ENCODE measurements at regions not wholly inside any gene's neighbourhood (a gene's known extent, or its start where the extent isn't known, plus 50 kb on each side); places are given as distances from the start of the nearest gene placed in this dataset.

DNA sequence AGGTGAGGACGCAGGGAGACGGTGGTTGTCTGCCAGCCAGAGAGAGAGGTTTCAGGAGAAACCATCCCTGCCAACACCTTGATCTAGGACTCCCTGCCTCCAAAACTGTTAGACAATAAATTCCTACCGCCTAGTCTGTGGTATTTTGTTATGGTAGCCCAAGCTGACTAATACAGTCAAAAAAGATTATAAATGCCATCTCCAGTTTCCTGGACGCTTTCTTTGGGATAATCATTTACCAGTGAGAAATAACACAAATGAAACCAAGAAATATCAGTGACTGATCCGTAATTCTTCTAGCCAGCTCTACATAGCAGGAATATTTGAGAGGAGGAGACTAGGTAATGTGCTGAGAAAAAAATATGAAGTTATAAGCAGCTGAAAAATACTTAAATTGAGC is 707.8 kb upstream of the LMCD1 start:
- H3K4me1 ChIP-seq (ENCODE audit: control insufficient read depth, insufficient read depth, low read depth, low read length): peaks cover 1% of the 10 kb centered on the region
- no peak overlapping the region for H2BK5ac ChIP-seq (ENCODE audit: low read depth, low read length, poor library complexity, severe bottlenecking)
- no peak overlapping the region for H2BK120ac ChIP-seq (ENCODE audit: low read depth, low read length)
- H3K14ac ChIP-seq (ENCODE audit: low read length in 2 of 2): no peak overlapping the region
- H4K8ac ChIP-seq (ENCODE audit: low read length): no peak overlapping the region
- H3K9ac ChIP-seq (ENCODE audit: low read length): no peak overlapping the region
- no peaks in the 10 kb centered on the region for H3K36me3 ChIP-seq (ENCODE audit: control insufficient read depth in 1 of 2, insufficient read depth in 2 of 2, low read depth in 1 of 2, low read length in 2 of 2)
- WGBS: no CpG with 5 or more reads among the region's 5 CpGs
- H3K4me3 ChIP-seq (ENCODE audit: insufficient read depth in 1 of 2, low read depth in 1 of 2, low read length in 2 of 2): no peak overlapping the region
- no peak overlapping the region for H3K23ac ChIP-seq (ENCODE audit: low read length in 2 of 2)
- H3K4me2 ChIP-seq (ENCODE audit: low read length, poor library complexity, severe bottlenecking): no peak overlapping the region
- peaks cover 4% of the 10 kb centered on the region for H3K9me3 ChIP-seq (ENCODE audit: control insufficient read depth, low read length)
- no peak for DNase-seq
- no peak overlapping the region for H2BK12ac ChIP-seq (ENCODE audit: low read length in 2 of 2)
- no peak overlapping the region for H4K91ac ChIP-seq (ENCODE audit: low read length)
- no peak overlapping the region for H3K18ac ChIP-seq (ENCODE audit: low read depth in 1 of 2, low read length in 2 of 2)
- no peaks in the 10 kb centered on the region for H3K79me1 ChIP-seq (replicated peaks; ENCODE audit: low read length, poor library complexity, severe bottlenecking)
- H3K27me3 ChIP-seq (ENCODE audit: control insufficient read depth in 1 of 2, insufficient read depth in 1 of 2, low read length in 2 of 2): no peaks in the 10 kb centered on the region
- no peak overlapping the region for H2BK15ac ChIP-seq (ENCODE audit: low read depth, poor library complexity, severe bottlenecking)
- H3K27ac ChIP-seq (ENCODE audit: low read length, poor library complexity, severe bottlenecking): peak overlapping the region; percentile 35
- no peak overlapping the region for H2AFZ ChIP-seq (ENCODE audit: low read depth, low read length)
- H2AK5ac ChIP-seq (ENCODE audit: low read length, severe bottlenecking): no peak overlapping the region
- H3K4ac ChIP-seq (ENCODE audit: low read depth in 1 of 2, low read length in 2 of 2): no peak overlapping the region

- Histone ChIP-seq H3K4ac (ENCODE audit: low read depth in 1 of 2, low read length in 2 of 2) (no peak overlapping the region), H3K18ac (ENCODE audit: low read depth in 1 of 2, low read length in 2 of 2) (no peak overlapping the region), H3K4me3 (ENCODE audit: insufficient read depth in 1 of 2, low read depth in 1 of 2, low read length in 2 of 2) (no peak overlapping the region), H3K14ac (ENCODE audit: low read length in 2 of 2) (no peak overlapping the region), H2BK12ac (ENCODE audit: low read length in 2 of 2) (no peak overlapping the region), H2BK15ac (ENCODE audit: low read depth, poor library complexity, severe bottlenecking) (no peak overlapping the region), H3K9me3 (ENCODE audit: control insufficient read depth, low read length) (no peaks in the 10 kb centered on the region), H3K4me1 (ENCODE audit: control insufficient read depth, insufficient read depth, low read depth, low read length) (peaks cover 1% of the 10 kb centered on the region), H3K36me3 (ENCODE audit: control insufficient read depth in 1 of 2, insufficient read depth in 2 of 2, low read depth in 1 of 2, low read length in 2 of 2) (no peaks in the 10 kb centered on the region), H3K79me1 (replicated peaks; ENCODE audit: low read length, poor library complexity, severe bottlenecking) (no peaks in the 10 kb centered on the region), H3K9ac (ENCODE audit: low read length) (no peak overlapping the region), H3K27me3 (ENCODE audit: control insufficient read depth in 1 of 2, insufficient read depth in 1 of 2, low read length in 2 of 2) (no peaks in the 10 kb centered on the region), H4K8ac (ENCODE audit: low read length) (no peak overlapping the region), H2AFZ (ENCODE audit: low read depth, low read length) (no peak overlapping the region), H3K23ac (ENCODE audit: low read length in 2 of 2) (no peak overlapping the region), H3K4me2 (ENCODE audit: low read length, poor library complexity, severe bottlenecking) (no peak overlapping the region), H2BK120ac (ENCODE audit: low read depth, low read length) (no peak overlapping the region), H4K91ac (ENCODE audit: low read length) (no peak overlapping the region), H2BK5ac (ENCODE audit: low read depth, low read length, poor library complexity, severe bottlenecking) (no peak overlapping the region), H2AK5ac (ENCODE audit: low read length, severe bottlenecking) (no peak overlapping the region), H3K27ac (ENCODE audit: low read length, poor library complexity, severe bottlenecking) (no peak overlapping the region)
- WGBS: 67% methylated on average over 2 of the region's 4 CpGs
- DNase-seq: no peak
These were observed 703.3 kb upstream of the LMCD1 start for GRCh38 chr3:7798276-7798675.

- no peaks in the 10 kb centered on the region for H3K27me3 ChIP-seq (ENCODE audit: control insufficient read depth in 1 of 2, insufficient read depth in 1 of 2, low read length in 2 of 2)
- H3K4ac ChIP-seq (ENCODE audit: low read depth in 1 of 2, low read length in 2 of 2): no peak overlapping the region
- no peak overlapping the region for H2BK120ac ChIP-seq (ENCODE audit: low read depth, low read length)
- no peak overlapping the region for H3K4me2 ChIP-seq (ENCODE audit: low read length, poor library complexity, severe bottlenecking)
- no peak overlapping the region for H3K9ac ChIP-seq (ENCODE audit: low read length)
- no peaks in the 10 kb centered on the region for H3K36me3 ChIP-seq (ENCODE audit: control insufficient read depth in 1 of 2, insufficient read depth in 2 of 2, low read depth in 1 of 2, low read length in 2 of 2)
- H3K9me3 ChIP-seq (ENCODE audit: control insufficient read depth, low read length): no peaks in the 10 kb centered on the region
- DNase-seq: no peak
- no peak overlapping the region for H3K4me3 ChIP-seq (ENCODE audit: insufficient read depth in 1 of 2, low read depth in 1 of 2, low read length in 2 of 2)
- no peaks in the 10 kb centered on the region for H3K79me1 ChIP-seq (replicated peaks; ENCODE audit: low read length, poor library complexity, severe bottlenecking)
- no peak overlapping the region for H2AFZ ChIP-seq (ENCODE audit: low read depth, low read length)
- no peak overlapping the region for H4K8ac ChIP-seq (ENCODE audit: low read length)
- no peak overlapping the region for H3K27ac ChIP-seq (ENCODE audit: low read length, poor library complexity, severe bottlenecking)
- no peak overlapping the region for H3K23ac ChIP-seq (ENCODE audit: low read length in 2 of 2)
- WGBS: 73% methylated on average over 4 of the region's 4 CpGs
- H3K14ac ChIP-seq (ENCODE audit: low read length in 2 of 2): no peak overlapping the region
- no peak overlapping the region for H2BK12ac ChIP-seq (ENCODE audit: low read length in 2 of 2)
- H4K91ac ChIP-seq (ENCODE audit: low read length): no peak overlapping the region
- H3K18ac ChIP-seq (ENCODE audit: low read depth in 1 of 2, low read length in 2 of 2): no peak overlapping the region
- H2AK5ac ChIP-seq (ENCODE audit: low read length, severe bottlenecking): no peak overlapping the region
- H2BK15ac ChIP-seq (ENCODE audit: low read depth, poor library complexity, severe bottlenecking): no peak overlapping the region
- H2BK5ac ChIP-seq (ENCODE audit: low read depth, low read length, poor library complexity, severe bottlenecking): no peak overlapping the region
- H3K4me1 ChIP-seq (ENCODE audit: control insufficient read depth, insufficient read depth, low read depth, low read length): no peaks in the 10 kb centered on the region
These were observed 701.4 kb upstream of the LMCD1 start for GRCh38 chr3:7800006-7800780.

DNA sequence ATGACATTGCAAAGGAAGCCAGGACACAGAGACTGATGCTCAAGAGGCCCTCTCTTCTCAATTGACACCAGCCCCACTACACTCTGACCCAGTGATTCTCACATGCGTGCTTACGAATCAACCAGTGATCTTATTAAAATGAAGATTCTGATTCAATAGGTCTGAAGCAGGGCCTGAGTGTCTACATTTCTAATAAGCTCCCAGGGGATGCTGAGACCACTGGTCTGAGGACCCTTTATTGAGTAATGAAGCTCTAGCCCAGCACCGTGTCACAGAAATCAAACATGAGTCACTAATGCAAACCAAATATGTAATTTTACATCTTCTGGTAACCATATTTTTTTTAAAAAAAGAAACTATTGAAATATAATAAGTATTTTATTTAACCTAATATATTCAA is 689.1 kb upstream of the LMCD1 start:
- no peak overlapping the region for H3K23ac ChIP-seq (ENCODE audit: low read length in 2 of 2)
- no peak overlapping the region for H3K27ac ChIP-seq (ENCODE audit: low read length, poor library complexity, severe bottlenecking)
- H3K79me1 ChIP-seq (replicated peaks; ENCODE audit: low read length, poor library complexity, severe bottlenecking): no peaks in the 10 kb centered on the region
- no peak overlapping the region for H2BK120ac ChIP-seq (ENCODE audit: low read depth, low read length)
- H3K9me3 ChIP-seq (ENCODE audit: control insufficient read depth, low read length): peaks cover 3% of the 10 kb centered on the region
- no peak overlapping the region for H2AK5ac ChIP-seq (ENCODE audit: low read length, severe bottlenecking)
- no peak overlapping the region for H2BK12ac ChIP-seq (ENCODE audit: low read length in 2 of 2)
- no peak overlapping the region for H4K8ac ChIP-seq (ENCODE audit: low read length)
- no peak overlapping the region for H3K14ac ChIP-seq (ENCODE audit: low read length in 2 of 2)
- H2BK15ac ChIP-seq (ENCODE audit: low read depth, poor library complexity, severe bottlenecking): no peak overlapping the region
- no peaks in the 10 kb centered on the region for H3K27me3 ChIP-seq (ENCODE audit: control insufficient read depth in 1 of 2, insufficient read depth in 1 of 2, low read length in 2 of 2)
- H3K4me3 ChIP-seq (ENCODE audit: insufficient read depth in 1 of 2, low read depth in 1 of 2, low read length in 2 of 2): no peak overlapping the region
- WGBS: 100% methylated on average over 3 of the region's 3 CpGs
- no peak overlapping the region for H3K4ac ChIP-seq (ENCODE audit: low read depth in 1 of 2, low read length in 2 of 2)
- no peak overlapping the region for H2BK5ac ChIP-seq (ENCODE audit: low read depth, low read length, poor library complexity, severe bottlenecking)
- H4K91ac ChIP-seq (ENCODE audit: low read length): no peak overlapping the region
- no peak overlapping the region for H3K18ac ChIP-seq (ENCODE audit: low read depth in 1 of 2, low read length in 2 of 2)
- H2AFZ ChIP-seq (ENCODE audit: low read depth, low read length): no peak overlapping the region
- DNase-seq: no peak
- H3K4me1 ChIP-seq (ENCODE audit: control insufficient read depth, insufficient read depth, low read depth, low read length): no peaks in the 10 kb centered on the region
- H3K4me2 ChIP-seq (ENCODE audit: low read length, poor library complexity, severe bottlenecking): no peak overlapping the region
- H3K9ac ChIP-seq (ENCODE audit: low read length): no peak overlapping the region
- no peaks in the 10 kb centered on the region for H3K36me3 ChIP-seq (ENCODE audit: control insufficient read depth in 1 of 2, insufficient read depth in 2 of 2, low read depth in 1 of 2, low read length in 2 of 2)

Measured in mesenchymal stem cell (in vitro differentiated cells and primary cell).